HFF-Myc (cell line): ENCODE measurements at regions not wholly inside any gene's neighbourhood (a gene's known extent, or its start where the extent isn't known, plus 50 kb on each side); places are given as distances from the start of the nearest gene placed in this dataset.

ENCODE experiments used
- DNase-seq: peaks from one replicate; pipeline ENCODE4 v3.0.0-alpha.2; 2011; ENCODE audit warnings: low read depth; ENCODE audit errors: extremely low read depth
- H3K4me3 ChIP-seq: replicated peaks from 2 replicates; pipeline ENCODE4 v1.5.1; 2011; ENCODE audit warnings: low read depth, mild to moderate bottlenecking, control low read depth, low read length
- CTCF ChIP-seq: IDR thresholded peaks from 2 replicates; pipeline ENCODE4 v1.5.1; 2012; ENCODE audit warnings: mild to moderate bottlenecking, low read depth, low read length, control low read depth; ENCODE audit errors: missing control alignments

GRCh38 chr7:121797657-121798452, 75.1 kb upstream of the PTPRZ1 start:
- H3K4me3 ChIP-seq: no peak overlapping the region
- DNase-seq: no peak
- TF ChIP-seq CTCF: no peak

- no peak for DNase-seq
- no peak for TF ChIP-seq CTCF
- no peak overlapping the region for H3K4me3 ChIP-seq
Observed at GRCh38 chr7:121796936-121797656, 75.9 kb upstream of the PTPRZ1 start.

GRCh38 chr7:121796381-121796780, 76.6 kb upstream of the PTPRZ1 start:
- no peak for DNase-seq
- no peak for TF ChIP-seq CTCF
- no peak overlapping the region for H3K4me3 ChIP-seq

GRCh38 chr7:121795736-121796135, 77.2 kb upstream of the PTPRZ1 start:
- no peak for TF ChIP-seq CTCF
- no peak for DNase-seq
- no peak overlapping the region for H3K4me3 ChIP-seq

GRCh38 chr7:121793716-121794115, 79.2 kb upstream of the PTPRZ1 start:
- H3K4me3 ChIP-seq: no peak overlapping the region
- no peak for DNase-seq
- no peak for TF ChIP-seq CTCF

GRCh38 chr7:121777672-121778071, 95.3 kb upstream of the PTPRZ1 start:
- H3K4me3 ChIP-seq: no peak overlapping the region

More at GRCh38 chr7:121777672-121778071, 95.3 kb upstream of the PTPRZ1 start:
- no peak for TF ChIP-seq CTCF
- no peak for DNase-seq
